Endodermal cell (in vitro differentiated cells): ENCODE measurements at regions not wholly inside any gene's neighbourhood (a gene's known extent, or its start where the extent isn't known, plus 50 kb on each side); places are given as distances from the start of the nearest gene placed in this dataset.

Experiments used
- DNase-seq: peaks from one replicate; pipeline ENCODE4 v3.0.0-alpha.2; 2017
- H3K27ac ChIP-seq: 2 replicates; pipeline ENCODE4 v1.5.1; 2013; ENCODE audit warnings: mild to moderate bottlenecking, low read depth, low read length, moderate library complexity
- H3K27me3 ChIP-seq: 2 replicates; pipeline ENCODE4 v1.6.1; 2013; ENCODE audit warnings: mild to moderate bottlenecking, low read length, moderate library complexity; ENCODE audit not compliant: insufficient read depth, control insufficient read depth, poor library complexity, severe bottlenecking
- H3K36me3 ChIP-seq: 2 replicates; pipeline ENCODE4 v1.7.0; 2013; ENCODE audit warnings: mild to moderate bottlenecking, low read length, moderate library complexity; ENCODE audit not compliant: control insufficient read depth, insufficient read depth
- H3K4me1 ChIP-seq: one replicate; pipeline ENCODE4 v1.7.0; 2013; ENCODE audit warnings: low read length; ENCODE audit not compliant: control insufficient read depth, insufficient read depth
- H3K4me3 ChIP-seq: 2 replicates; pipeline ENCODE4 v1.5.1; 2013; ENCODE audit warnings: mild to moderate bottlenecking, low read length, moderate library complexity
- H3K9ac ChIP-seq: 2 replicates; pipeline ENCODE4 v1.6.1; 2013; ENCODE audit warnings: mild to moderate bottlenecking, low read length, moderate library complexity; ENCODE audit not compliant: poor library complexity, severe bottlenecking; ENCODE audit errors: extremely low read depth
- H3K9me3 ChIP-seq: 2 replicates; pipeline ENCODE4 v1.6.1; 2013; ENCODE audit warnings: mild to moderate bottlenecking, low read length, moderate library complexity; ENCODE audit not compliant: control insufficient read depth
- H3K27ac Mint-ChIP-seq: 2 replicates; pipeline ENCODE4 v1.8.0; 2020; ENCODE audit warnings: mixed read lengths
- H3K27me3 Mint-ChIP-seq: 2 replicates; pipeline ENCODE4 v1.8.0; 2021; ENCODE audit warnings: mild to moderate bottlenecking, mixed read lengths; ENCODE audit not compliant: insufficient read depth
- H3K36me3 Mint-ChIP-seq: 2 replicates; pipeline ENCODE4 v1.8.0; 2020; ENCODE audit warnings: low read depth, mixed read lengths
- H3K4me1 Mint-ChIP-seq: 2 replicates; pipeline ENCODE4 v1.8.0; 2020; ENCODE audit warnings: mixed read lengths
- H3K4me3 Mint-ChIP-seq: 2 replicates; pipeline ENCODE4 v1.8.0; 2020; ENCODE audit warnings: mild to moderate bottlenecking, moderate library complexity, mixed read lengths
- H3K9me3 Mint-ChIP-seq: 2 replicates; pipeline ENCODE4 v1.8.0; 2020; ENCODE audit warnings: mild to moderate bottlenecking, mixed read lengths
- CTCF ChIP-seq: fragments of 200-600 bp; sonication (generic); conservative IDR thresholded peaks from 2 replicates; pipeline ENCODE4 v1.5.0; 2021; ENCODE audit warnings: antibody characterized with exemption, mild to moderate bottlenecking
- WGBS, 2 experiments: methylation state at CpG; one replicate each; pipeline versions ENCODE4 v1.1.5 to v1.1.7; 2013; ENCODE audit warnings: missing lambda C conversion rate in 2 of 2, mixed read lengths in 1 of 2; ENCODE audit not compliant: insufficient coverage in 1 of 2, insufficient read length in 1 of 2; 5-methylcytosine and 5-hydroxymethylcytosine counted together

DNA sequence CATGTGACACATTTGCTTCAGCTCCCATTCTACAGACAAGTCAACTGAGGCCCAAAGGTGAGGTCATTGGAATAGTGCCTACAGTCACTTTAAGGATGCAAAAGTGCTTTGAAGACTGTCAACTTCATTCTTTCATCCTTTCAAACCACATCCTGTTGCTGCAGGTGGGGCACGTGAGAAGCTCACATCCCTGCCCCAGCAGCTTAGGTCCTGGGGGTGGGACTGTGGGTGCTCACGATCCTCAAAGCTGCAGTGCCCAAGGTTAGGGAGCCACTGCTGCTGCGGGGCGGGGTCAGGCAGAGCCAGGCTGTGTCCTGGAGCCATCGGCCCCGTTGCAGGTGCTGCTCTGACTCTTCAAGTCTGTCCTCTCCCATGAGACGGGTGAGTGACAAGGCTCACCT, 57.9 kb upstream of the IER5L start:
- no peaks in the 10 kb centered on the region for H3K9me3 Mint-ChIP-seq
- DNase-seq: no peak
- H3K27me3 ChIP-seq: no peaks in the 10 kb centered on the region
- no peak for TF ChIP-seq CTCF
- no peak overlapping the region for H3K4me3 Mint-ChIP-seq
- no peak overlapping the region for H3K9ac ChIP-seq
- H3K9me3 ChIP-seq: no peaks in the 10 kb centered on the region
- H3K4me1 Mint-ChIP-seq: peaks cover 7% of the 10 kb centered on the region
- WGBS, 2 experiments: 78 to 83% methylated on average over 5 to 7 of the region's 7 CpGs
- H3K36me3 ChIP-seq: no peaks in the 10 kb centered on the region
- H3K4me1 ChIP-seq: no peaks in the 10 kb centered on the region
- H3K27me3 Mint-ChIP-seq: no peaks in the 10 kb centered on the region
- H3K27ac ChIP-seq: no peak overlapping the region
- no peak overlapping the region for H3K4me3 ChIP-seq
- peaks cover 4% of the 10 kb centered on the region for H3K36me3 Mint-ChIP-seq
- no peak overlapping the region for H3K27ac Mint-ChIP-seq

DNA sequence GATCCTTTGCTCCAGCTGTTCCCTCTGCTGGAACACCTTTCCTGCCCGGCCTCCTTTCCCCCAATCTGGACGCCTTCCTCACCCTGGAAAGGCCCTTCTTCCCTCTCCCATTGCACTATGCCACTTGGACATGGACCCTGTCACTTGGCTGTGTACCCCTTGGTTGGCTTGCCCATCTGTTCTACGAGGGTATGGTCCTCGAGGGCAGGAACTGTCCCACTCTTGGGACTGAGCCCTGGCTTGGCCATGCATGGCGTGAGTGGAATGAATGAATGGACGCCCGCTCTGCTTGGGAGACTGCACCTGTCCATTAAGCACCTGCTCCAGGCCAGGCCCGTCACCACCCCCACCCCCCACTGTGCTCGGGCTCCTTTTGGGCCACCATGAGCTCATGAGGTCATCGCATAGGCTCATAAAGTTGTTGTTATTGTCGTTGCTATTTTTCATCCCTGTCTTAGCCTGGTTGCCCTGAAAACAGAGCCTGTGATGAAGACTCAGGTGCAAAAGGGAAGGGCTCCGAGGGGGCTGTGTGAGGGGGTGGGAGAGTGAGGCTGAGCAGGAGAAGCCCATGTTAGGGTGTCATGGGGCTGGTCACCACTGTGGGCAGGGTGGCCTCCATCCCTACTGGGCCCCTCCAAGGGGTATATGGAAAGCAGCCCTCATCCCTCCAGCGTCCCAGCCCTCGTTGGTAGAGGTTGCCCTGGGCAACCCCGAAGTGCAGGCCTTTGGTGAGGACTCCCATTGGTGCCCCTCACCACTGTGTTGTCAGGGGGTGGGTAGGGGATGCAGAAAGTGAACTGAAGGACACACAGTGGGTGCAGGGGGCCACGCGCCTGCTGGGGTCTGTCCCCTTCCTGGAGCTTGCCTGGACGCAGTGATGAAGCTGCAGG, 57.2 kb upstream of the IER5L start:
- Histone ChIP-seq H3K36me3 (no peaks in the 10 kb centered on the region), H3K9me3 (no peaks in the 10 kb centered on the region), H3K9ac (no peak overlapping the region), H3K4me1 (no peaks in the 10 kb centered on the region), H3K27ac (no peak overlapping the region), H3K27me3 (no peaks in the 10 kb centered on the region), H3K4me3 (no peak overlapping the region)
- no peak for DNase-seq
- Mint-ChIP-seq H3K4me3 (no peak overlapping the region), H3K27ac (no peak overlapping the region), H3K9me3 (no peaks in the 10 kb centered on the region), H3K27me3 (no peaks in the 10 kb centered on the region), H3K36me3 (peaks cover 4% of the 10 kb centered on the region), H3K4me1 (peaks cover 7% of the 10 kb centered on the region)
- 88 to 93% methylated on average over 10 to 18 of the region's 18 CpGs for WGBS, 2 experiments
- TF ChIP-seq CTCF: no peak

DNA sequence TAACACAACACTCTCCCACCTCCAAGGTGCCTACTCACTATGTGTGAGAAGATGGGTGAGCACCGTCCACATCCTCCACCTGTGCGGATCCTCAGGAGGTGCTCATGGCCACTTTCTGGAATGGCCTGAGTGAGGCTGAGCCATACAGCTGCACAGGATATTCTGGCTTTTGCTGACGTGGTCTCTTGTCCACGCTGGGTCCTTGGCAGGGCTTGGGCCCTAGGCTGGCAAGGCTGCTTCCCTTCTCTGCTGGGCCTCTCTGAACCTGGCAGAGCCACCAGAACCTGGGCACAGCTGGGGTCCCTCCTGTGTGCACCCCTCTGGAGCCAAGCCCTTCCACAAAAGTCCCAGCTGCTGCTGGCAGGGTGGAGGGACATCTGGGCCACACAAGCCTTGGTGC, 56.4 kb upstream of the IER5L start:
- Mint-ChIP-seq H3K27ac (no peak overlapping the region), H3K4me1 (peaks cover 11% of the 10 kb centered on the region)
- H3K4me3 ChIP-seq: no peak overlapping the region

More for the DNA sequence above, 56.4 kb upstream of the IER5L start:
- H3K4me3 Mint-ChIP-seq: no peak overlapping the region
- no peak for DNase-seq
- Histone ChIP-seq H3K27ac (no peak overlapping the region), H3K4me1 (no peaks in the 10 kb centered on the region), H3K27me3 (no peaks in the 10 kb centered on the region), H3K9ac (no peak overlapping the region), H3K36me3 (no peaks in the 10 kb centered on the region), H3K9me3 (no peaks in the 10 kb centered on the region)
- WGBS, 2 experiments: 75 to 81% methylated on average over 4 of the region's 4 CpGs
- H3K36me3 Mint-ChIP-seq: peaks cover 4% of the 10 kb centered on the region
- no peak for TF ChIP-seq CTCF
- no peaks in the 10 kb centered on the region for H3K9me3 Mint-ChIP-seq
- no peaks in the 10 kb centered on the region for H3K27me3 Mint-ChIP-seq
